ENCODE measurements at regions not wholly inside any gene's neighbourhood (a gene's known extent, or its start where the extent isn't known, plus 50 kb on each side); places are given as distances from the start of the nearest gene placed in this dataset.

- ATAC-seq (no peak), FAIRE-seq (no peak), DNase-seq (ENCODE audit: low read depth, low spot score) (no peak)
- intact Hi-C loops (cut with micrococcal nuclease; ENCODE audit: unreplicated experiment), result no loop called here
- no peak overlapping the region for H2AFZ ChIP-seq (ENCODE audit: control insufficient read depth, low read depth, low read length)
- RAD21 ChIA-PET (ENCODE audit: unreplicated experiment), result interaction anchor here (1.2 to 1.3 kb wide), 3 partner anchors 9 to 96 kb away, joined by 3 to 7 read pairs (median 3); no protein-coding TSS in a partner anchor
- in situ Hi-C loops (cut with MboI), result no loop called here
- H3K9me3 ChIP-seq (replicated peaks; ENCODE audit: control insufficient read depth, insufficient read depth, low read length), result no peaks in the 10 kb centered on the region
- no peaks in the 10 kb centered on the region for H3K79me2 ChIP-seq (ENCODE audit: control insufficient read depth, insufficient read depth, low read length)
- SMC1A ChIA-PET (ENCODE audit: uncharacterized antibody, unreplicated experiment), result interaction anchor here (1.2 to 1.6 kb wide), 4 partner anchors 8 to 874 kb away, joined by 3 to 12 read pairs (median 6); no protein-coding TSS in a partner anchor
- no peaks in the 10 kb centered on the region for H3K36me3 ChIP-seq (ENCODE audit: control insufficient read depth in 2 of 2, insufficient read depth in 2 of 2, low read length in 1 of 2)
- TF ChIP-seq HDAC6 (IDR thresholded peaks at IDR 0.05; ENCODE audit: unreplicated experiment) (no peak), ESRRA (IDR thresholded peaks at IDR 0.05; ENCODE audit: low read length) (no peak), ZNF207 (IDR thresholded peaks at IDR 0.05; ENCODE audit: borderline replicate concordance) (no peak), RELB (IDR thresholded peaks at IDR 0.05; ENCODE audit: low read depth) (no peak), ASH2L (IDR thresholded peaks at IDR 0.05; ENCODE audit: borderline replicate concordance, low read depth) (no peak), ZBTB40 (IDR thresholded peaks at IDR 0.05; ENCODE audit: borderline replicate concordance) (no peak), POLR2AphosphoS2 (IDR thresholded peaks at IDR 0.05; ENCODE audit: low read depth, low read length) (no peak), CREM (IDR thresholded peaks at IDR 0.05; ENCODE audit: low read depth) (no peak), ZNF592 (IDR thresholded peaks at IDR 0.05) (no peak), BMI1 (IDR thresholded peaks at IDR 0.05; ENCODE audit: borderline replicate concordance) (no peak)
- POLR2A ChIA-PET, result interaction anchor here (1.3 kb wide), 1 partner anchor 8 kb away, joined by 3 read pairs; no protein-coding TSS in a partner anchor
- no peaks in the 10 kb centered on the region for H4K20me1 ChIP-seq (ENCODE audit: control insufficient read depth, insufficient read depth)
- no peaks in the 10 kb centered on the region for H3K4me1 ChIP-seq (ENCODE audit: control insufficient read depth, insufficient read depth, low read length)
- H3K4me2 ChIP-seq (ENCODE audit: control insufficient read depth, insufficient read depth), result no peak overlapping the region
- CTCF ChIA-PET, result interaction anchor here (0.6 to 1.2 kb wide), 7 partner anchors 8 to 105 kb away, joined by 3 read pairs; no protein-coding TSS in a partner anchor
- no peak overlapping the region for H3K9ac ChIP-seq (ENCODE audit: control insufficient read depth, insufficient read depth, low read length)
- H3K4me3 ChIP-seq, result no peak overlapping the region
- no peaks in the 10 kb centered on the region for H3K27me3 ChIP-seq (replicated peaks in 1 of 2; ENCODE audit: control insufficient read depth in 2 of 2, insufficient read depth in 2 of 2, low read length in 1 of 2)
- BruUV-seq (replicated peaks), result no TSS peak
- no peak overlapping the region for H3K27ac ChIP-seq (ENCODE audit: control insufficient read depth, insufficient read depth)
Observed at GRCh38 chr7:82623812-82624211, 180.2 kb upstream of the CACNA2D1 start.
